SK-N-SH (cell line): ENCODE measurements at regions not wholly inside any gene's neighbourhood (a gene's known extent, or its start where the extent isn't known, plus 50 kb on each side); places are given as distances from the start of the nearest gene placed in this dataset.

Source experiments
- CHD2 ChIP-seq: fragments of 150-350 bp; IDR thresholded peaks from 2 replicates; pipeline ENCODE4 v1.6.1; 2018; ENCODE audit warnings: low read length; ENCODE audit not compliant: partially characterized antibody
- CTCF ChIP-seq: fragments of 200-600 bp; sonication (generic); IDR thresholded peaks from 2 replicates; pipeline ENCODE4 v1.6.1; 2017; ENCODE audit warnings: antibody characterized with exemption, mild to moderate bottlenecking, moderate library complexity
- EZH2phosphoT487 ChIP-seq: fragments of 200-600 bp; sonication (generic); IDR thresholded peaks from 2 replicates; pipeline ENCODE4 v1.6.1; 2017; ENCODE audit warnings: low read depth, mixed run types, mild to moderate bottlenecking, antibody characterized with exemption, moderate library complexity, borderline replicate concordance
- POLR2AphosphoS5 ChIP-seq: IDR thresholded peaks from 2 replicates; pipeline ENCODE4 v1.6.1; 2012; ENCODE audit warnings: low read depth, low read length
- RAD21 ChIP-seq: IDR thresholded peaks from 2 replicates; pipeline ENCODE4 v1.6.1; 2012; ENCODE audit warnings: mild to moderate bottlenecking, low read length

GRCh38 chr9:108456903-108457302, 398.9 kb downstream of the ACTL7B start:
- no peak for TF ChIP-seq CTCF
- TF ChIP-seq CHD2, result no peak
- no peak for TF ChIP-seq RAD21
- no peak for TF ChIP-seq EZH2phosphoT487
- TF ChIP-seq POLR2AphosphoS5, result no peak
